HepG2 (cell line): ENCODE measurements at regions not wholly inside any gene's neighbourhood (a gene's known extent, or its start where the extent isn't known, plus 50 kb on each side); places are given as distances from the start of the nearest gene placed in this dataset.

Source experiments
- JUND ChIP-seq: sonication (generic); formaldehyde crosslinking; IDR thresholded peaks from 2 replicates; pipeline ENCODE4 v1.8.0; 2022; ENCODE audit warnings: mild to moderate bottlenecking, missing genetic modification reagents
- MAF1 ChIP-seq: sonication (generic); formaldehyde crosslinking; IDR thresholded peaks from 2 replicates; pipeline ENCODE4 v1.5.0; 2020; ENCODE audit warnings: missing genetic modification reagents, borderline replicate concordance
- MEIS2 ChIP-seq: sonication (generic); formaldehyde crosslinking; IDR thresholded peaks from 2 replicates; pipeline ENCODE4 v1.9.0; 2021; ENCODE audit warnings: mild to moderate bottlenecking, missing genetic modification reagents
- MLLT10 ChIP-seq: sonication (generic); formaldehyde crosslinking; IDR thresholded peaks from 2 replicates; pipeline ENCODE4 v1.4.0; 2020; ENCODE audit warnings: missing genetic modification reagents
- MTA1 ChIP-seq: sonication (generic); formaldehyde crosslinking; IDR thresholded peaks from 2 replicates; pipeline ENCODE4 v1.4.0; 2020; ENCODE audit warnings: missing genetic modification reagents, mild to moderate bottlenecking, borderline replicate concordance
- SMC3 ChIP-seq: IDR thresholded peaks from 2 replicates; pipeline ENCODE4 v1.6.1; 2011; ENCODE audit warnings: low read length, improper control_type of control experiment
- SPEN ChIP-seq: sonication (generic); formaldehyde crosslinking; IDR thresholded peaks from 2 replicates; pipeline ENCODE4 v1.5.1; 2020; ENCODE audit warnings: low read depth, mild to moderate bottlenecking, missing genetic modification reagents
- TBX2 ChIP-seq: sonication (generic); formaldehyde crosslinking; IDR thresholded peaks from 2 replicates; pipeline ENCODE4 v1.5.0; 2020; ENCODE audit warnings: missing genetic modification reagents, mild to moderate bottlenecking, borderline replicate concordance
- ZNF451 ChIP-seq: sonication (generic); formaldehyde crosslinking; IDR thresholded peaks from 2 replicates; pipeline ENCODE4 v1.5.0; 2020; ENCODE audit warnings: mild to moderate bottlenecking, missing genetic modification reagents
- ZNF816 ChIP-seq: sonication (generic); formaldehyde crosslinking; IDR thresholded peaks from 2 replicates; pipeline ENCODE4 v1.8.0; 2022; ENCODE audit warnings: missing genetic modification reagents, mild to moderate bottlenecking, borderline replicate concordance
- TF ChIP-seq, protein P1 (sequence below): sonication (generic); formaldehyde crosslinking; IDR thresholded peaks from 2 replicates; pipeline ENCODE4 v1.4.0; 2020; ENCODE audit warnings: mild to moderate bottlenecking, missing genetic modification reagents
- TF ChIP-seq, protein P2 (sequence below): IDR thresholded peaks from 2 replicates; pipeline ENCODE4 v1.6.1; 2016; ENCODE audit warnings: low read depth, missing genetic modification reagents, missing compliant biosample characterization

DNA sequence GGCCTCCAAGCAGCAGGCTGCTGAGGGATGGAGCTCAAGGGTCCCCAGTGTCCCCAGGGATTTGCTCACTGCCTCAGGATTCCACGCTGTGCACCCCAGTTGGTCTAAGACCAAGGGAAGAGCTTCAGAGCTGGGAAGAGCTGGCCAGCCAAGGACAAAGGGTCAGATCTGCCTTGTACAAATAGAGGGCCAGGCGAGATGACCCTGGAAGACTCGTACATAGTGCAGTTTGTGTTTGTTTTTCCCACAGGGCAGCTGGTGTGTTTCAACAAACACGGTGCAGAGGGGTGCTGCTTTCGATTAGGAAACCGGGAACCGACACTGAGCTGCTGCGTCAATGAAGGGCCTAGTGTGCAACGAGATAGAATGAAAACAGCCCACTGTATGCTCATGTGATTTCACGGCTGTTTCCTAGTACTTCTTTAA is 56.1 kb upstream of the TRPM1 start (continued):
- TF ChIP-seq, protein P1, sequence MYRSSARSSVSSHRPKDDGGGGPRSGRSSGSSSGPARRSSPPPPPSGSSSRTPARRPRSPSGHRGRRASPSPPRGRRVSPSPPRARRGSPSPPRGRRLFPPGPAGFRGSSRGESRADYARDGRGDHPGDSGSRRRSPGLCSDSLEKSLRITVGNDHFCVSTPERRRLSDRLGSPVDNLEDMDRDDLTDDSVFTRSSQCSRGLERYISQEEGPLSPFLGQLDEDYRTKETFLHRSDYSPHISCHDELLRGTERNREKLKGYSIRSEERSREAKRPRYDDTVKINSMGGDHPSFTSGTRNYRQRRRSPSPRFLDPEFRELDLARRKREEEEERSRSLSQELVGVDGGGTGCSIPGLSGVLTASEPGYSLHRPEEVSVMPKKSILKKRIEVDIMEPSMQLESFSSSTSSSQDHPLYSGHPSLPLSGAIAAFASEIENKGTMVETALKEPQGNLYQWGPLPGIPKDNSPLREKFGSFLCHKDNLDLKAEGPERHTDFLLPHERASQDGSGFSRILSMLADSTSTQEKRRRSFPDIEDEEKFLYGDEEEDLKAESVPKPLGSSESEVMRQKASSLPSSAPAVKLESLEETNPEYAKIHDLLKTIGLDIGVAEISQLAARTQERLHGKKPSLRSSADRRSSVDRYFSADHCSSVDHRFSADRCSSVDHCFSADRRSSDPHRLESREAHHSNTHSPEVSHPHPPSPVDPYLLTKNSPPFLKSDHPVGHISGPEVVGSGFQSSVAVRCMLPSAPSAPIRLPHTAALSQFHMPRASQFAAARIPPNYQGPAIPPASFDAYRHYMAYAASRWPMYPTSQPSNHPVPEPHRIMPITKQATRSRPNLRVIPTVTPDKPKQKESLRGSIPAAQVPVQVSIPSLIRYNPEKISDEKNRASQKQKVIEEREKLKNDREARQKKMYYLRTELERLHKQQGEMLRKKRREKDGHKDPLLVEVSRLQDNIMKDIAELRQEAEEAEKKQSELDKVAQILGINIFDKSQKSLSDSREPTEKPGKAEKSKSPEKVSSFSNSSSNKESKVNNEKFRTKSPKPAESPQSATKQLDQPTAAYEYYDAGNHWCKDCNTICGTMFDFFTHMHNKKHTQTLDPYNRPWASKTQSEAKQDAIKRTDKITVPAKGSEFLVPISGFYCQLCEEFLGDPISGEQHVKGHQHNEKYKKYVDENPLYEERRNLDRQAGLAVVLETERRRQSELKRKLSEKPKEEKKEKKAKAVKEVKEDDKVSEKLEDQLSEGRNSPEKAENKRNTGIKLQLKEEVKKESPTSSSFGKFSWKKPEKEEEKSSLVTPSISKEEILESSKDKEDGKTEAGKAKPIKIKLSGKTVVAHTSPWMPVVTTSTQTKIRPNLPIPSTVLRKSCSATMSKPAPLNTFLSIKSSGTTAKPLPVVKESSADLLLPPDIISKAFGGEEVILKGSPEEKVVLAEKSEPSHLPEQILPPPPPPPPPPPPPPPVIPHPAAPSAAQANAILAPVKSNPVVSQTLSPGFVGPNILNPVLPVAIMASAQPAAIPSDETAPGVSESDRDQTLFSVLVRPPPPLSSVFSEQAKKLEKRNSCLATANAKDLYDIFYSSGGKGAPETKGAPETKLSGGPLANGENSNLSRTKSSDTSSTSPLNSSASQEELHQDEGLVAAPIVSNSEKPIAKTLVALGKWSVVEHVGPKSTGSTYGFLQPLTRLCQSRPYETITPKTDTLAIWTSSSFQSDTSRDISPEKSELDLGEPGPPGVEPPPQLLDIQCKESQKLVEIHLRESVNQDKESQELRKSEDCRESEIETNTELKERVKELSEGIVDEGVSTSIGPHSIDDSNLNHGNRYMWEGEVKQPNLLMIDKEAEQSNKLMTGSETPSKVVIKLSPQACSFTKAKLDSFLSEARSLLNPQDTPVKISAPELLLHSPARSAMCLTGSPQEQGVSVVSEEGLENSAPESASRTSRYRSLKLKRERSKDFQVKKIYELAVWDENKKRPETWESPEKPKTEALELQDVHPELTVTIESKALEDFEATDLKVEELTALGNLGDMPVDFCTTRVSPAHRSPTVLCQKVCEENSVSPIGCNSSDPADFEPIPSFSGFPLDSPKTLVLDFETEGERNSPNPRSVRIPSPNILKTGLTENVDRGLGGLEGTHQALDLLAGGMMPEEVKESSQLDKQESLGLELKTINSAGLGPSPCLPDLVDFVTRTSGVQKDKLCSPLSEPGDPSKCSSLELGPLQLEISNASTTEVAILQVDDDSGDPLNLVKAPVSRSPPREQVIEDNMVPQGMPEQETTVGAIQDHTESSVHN: peak; percentile 77; the same call in 1 of the 2 replicates
- peak; percentile 95 for TF ChIP-seq MTA1 (CRISPR knock-in tag)
- TF ChIP-seq ZNF451 (CRISPR knock-in tag): peak; percentile 59; the same call in 1 of the 2 replicates
- TF ChIP-seq MLLT10 (CRISPR knock-in tag): no peak
- TF ChIP-seq SPEN (CRISPR knock-in tag): peak; percentile 96
- peak; percentile 38; the same call in 1 of the 2 replicates for TF ChIP-seq SMC3
- peak; percentile 76 for TF ChIP-seq MEIS2 (CRISPR knock-in tag)
- TF ChIP-seq, protein P2, sequence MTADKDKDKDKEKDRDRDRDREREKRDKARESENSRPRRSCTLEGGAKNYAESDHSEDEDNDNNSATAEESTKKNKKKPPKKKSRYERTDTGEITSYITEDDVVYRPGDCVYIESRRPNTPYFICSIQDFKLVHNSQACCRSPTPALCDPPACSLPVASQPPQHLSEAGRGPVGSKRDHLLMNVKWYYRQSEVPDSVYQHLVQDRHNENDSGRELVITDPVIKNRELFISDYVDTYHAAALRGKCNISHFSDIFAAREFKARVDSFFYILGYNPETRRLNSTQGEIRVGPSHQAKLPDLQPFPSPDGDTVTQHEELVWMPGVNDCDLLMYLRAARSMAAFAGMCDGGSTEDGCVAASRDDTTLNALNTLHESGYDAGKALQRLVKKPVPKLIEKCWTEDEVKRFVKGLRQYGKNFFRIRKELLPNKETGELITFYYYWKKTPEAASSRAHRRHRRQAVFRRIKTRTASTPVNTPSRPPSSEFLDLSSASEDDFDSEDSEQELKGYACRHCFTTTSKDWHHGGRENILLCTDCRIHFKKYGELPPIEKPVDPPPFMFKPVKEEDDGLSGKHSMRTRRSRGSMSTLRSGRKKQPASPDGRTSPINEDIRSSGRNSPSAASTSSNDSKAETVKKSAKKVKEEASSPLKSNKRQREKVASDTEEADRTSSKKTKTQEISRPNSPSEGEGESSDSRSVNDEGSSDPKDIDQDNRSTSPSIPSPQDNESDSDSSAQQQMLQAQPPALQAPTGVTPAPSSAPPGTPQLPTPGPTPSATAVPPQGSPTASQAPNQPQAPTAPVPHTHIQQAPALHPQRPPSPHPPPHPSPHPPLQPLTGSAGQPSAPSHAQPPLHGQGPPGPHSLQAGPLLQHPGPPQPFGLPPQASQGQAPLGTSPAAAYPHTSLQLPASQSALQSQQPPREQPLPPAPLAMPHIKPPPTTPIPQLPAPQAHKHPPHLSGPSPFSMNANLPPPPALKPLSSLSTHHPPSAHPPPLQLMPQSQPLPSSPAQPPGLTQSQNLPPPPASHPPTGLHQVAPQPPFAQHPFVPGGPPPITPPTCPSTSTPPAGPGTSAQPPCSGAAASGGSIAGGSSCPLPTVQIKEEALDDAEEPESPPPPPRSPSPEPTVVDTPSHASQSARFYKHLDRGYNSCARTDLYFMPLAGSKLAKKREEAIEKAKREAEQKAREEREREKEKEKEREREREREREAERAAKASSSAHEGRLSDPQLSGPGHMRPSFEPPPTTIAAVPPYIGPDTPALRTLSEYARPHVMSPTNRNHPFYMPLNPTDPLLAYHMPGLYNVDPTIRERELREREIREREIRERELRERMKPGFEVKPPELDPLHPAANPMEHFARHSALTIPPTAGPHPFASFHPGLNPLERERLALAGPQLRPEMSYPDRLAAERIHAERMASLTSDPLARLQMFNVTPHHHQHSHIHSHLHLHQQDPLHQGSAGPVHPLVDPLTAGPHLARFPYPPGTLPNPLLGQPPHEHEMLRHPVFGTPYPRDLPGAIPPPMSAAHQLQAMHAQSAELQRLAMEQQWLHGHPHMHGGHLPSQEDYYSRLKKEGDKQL: 0 out of 2 replicates have a peak, but pooled peaks have one; percentile 64
- 0 out of 2 replicates have a peak, but pooled peaks have one; percentile 51 for TF ChIP-seq MAF1 (CRISPR knock-in tag)
- TF ChIP-seq ZNF816 (CRISPR knock-in tag): no peak
- peak; percentile 95; the same call in 1 of the 2 replicates for TF ChIP-seq TBX2 (CRISPR knock-in tag)
- 0 out of 2 replicates have a peak, but pooled peaks have one; percentile 0 for TF ChIP-seq JUND (CRISPR knock-in tag)
